ENCODE measurements at regions not wholly inside any gene's neighbourhood (a gene's known extent, or its start where the extent isn't known, plus 50 kb on each side); places are given as distances from the start of the nearest gene placed in this dataset.

GRCh38 chr2:133888107-133888506 is 319.8 kb upstream of the NCKAP5 start:
- TF ChIP-seq CTCF (IDR thresholded peaks at IDR 0.05): no peak
- TF ChIP-seq POLR2A (IDR thresholded peaks at IDR 0.05): no peak
